Thoracic aorta (tissue), 2 donors: ENCODE measurements at regions not wholly inside any gene's neighbourhood (a gene's known extent, or its start where the extent isn't known, plus 50 kb on each side); places are given as distances from the start of the nearest gene placed in this dataset.

Source experiments
- ATAC-seq: fragments of 150-250 bp; one replicate; pipeline ENCODE4 v1.8.0; 2017; ENCODE audit warnings: low read depth; ENCODE audit not compliant: insufficient number of reproducible peaks, low FRiP score
- DNase-seq: peaks from one replicate; pipeline ENCODE4 v3.0.0-alpha.2; 2020; ENCODE audit warnings: low spot score
- H3K27ac ChIP-seq, 2 donors: fragments of 200-600 bp; sonication (generic); 1 replicate in 1 of 2; 2 replicates in 1 of 2; pipeline ENCODE4 v1.5.1; 2016; ENCODE audit warnings: mild to moderate bottlenecking in 2 of 2, moderate library complexity in 2 of 2
- H3K27me3 ChIP-seq: fragments of 200-600 bp; sonication (generic); replicated peaks from 2 replicates; pipeline ENCODE4 v1.6.0; 2016; ENCODE audit warnings: mild to moderate bottlenecking; ENCODE audit not compliant: insufficient read depth
- H3K36me3 ChIP-seq: fragments of 200-600 bp; sonication (generic); one replicate; pipeline ENCODE4 v1.5.1; 2016
- H3K4me1 ChIP-seq, 2 donors: fragments of 200-600 bp; sonication (generic); 1 replicate in 1 of 2; 2 replicates in 1 of 2; pipeline versions ENCODE4 v1.5.1 to v1.6.0; 2016; ENCODE audit warnings: low read depth in 2 of 2, mild to moderate bottlenecking in 1 of 2; ENCODE audit not compliant: control insufficient read depth in 1 of 2
- H3K4me3 ChIP-seq: fragments of 200-600 bp; sonication (generic); 2 replicates; pipeline ENCODE4 v1.5.1; 2016; ENCODE audit warnings: mild to moderate bottlenecking
- H3K9me3 ChIP-seq: fragments of 200-600 bp; sonication (generic); 2 replicates; pipeline ENCODE4 v1.5.1; 2016
- CTCF ChIP-seq: fragments of 200-600 bp; sonication (generic); IDR thresholded peaks from one replicate; pipeline ENCODE4 v1.5.1; 2019; ENCODE audit warnings: antibody characterized with exemption

DNA sequence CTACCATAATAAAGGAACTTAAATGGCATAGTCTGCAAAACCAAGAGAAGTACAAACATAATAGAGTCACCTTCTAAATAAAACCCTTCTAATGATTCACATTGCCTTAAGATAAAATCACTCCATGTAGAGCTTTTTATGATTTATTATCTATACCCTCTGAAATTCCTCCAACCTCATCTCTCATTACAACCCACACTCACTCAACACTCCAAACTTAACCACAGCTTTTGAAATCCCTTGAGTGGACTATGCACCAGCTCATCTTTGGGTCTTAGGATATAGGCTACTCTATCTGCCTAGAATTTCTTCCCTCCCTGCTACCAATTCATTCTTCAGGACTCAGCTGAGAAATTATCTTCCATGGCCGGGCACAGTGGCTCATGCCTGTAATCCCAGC lies 122.5 kb downstream of the CETN3 start:
- Histone ChIP-seq H3K9me3 (no peaks in the 10 kb centered on the region), H3K27me3 (no peaks in the 10 kb centered on the region), H3K36me3 (no peaks in the 10 kb centered on the region), H3K4me1 (no peaks in the 10 kb centered on the region), H3K4me3 (no peak overlapping the region), H3K27ac (no peak overlapping the region)
- DNase-seq (no peak), ATAC-seq (no peak)
- no peak for TF ChIP-seq CTCF

- Histone ChIP-seq H3K36me3 (no peaks in the 10 kb centered on the region), H3K27me3 (no peaks in the 10 kb centered on the region), H3K4me3 (no peak overlapping the region), H3K9me3 (no peaks in the 10 kb centered on the region), H3K27ac (no peak overlapping the region), H3K4me1 (no peaks in the 10 kb centered on the region)
- no peak for TF ChIP-seq CTCF
- DNase-seq (no peak), ATAC-seq (no peak)
Measured at GRCh38 chr5:90285581-90285980, 124.0 kb downstream of the CETN3 start.

- no peak for DNase-seq
- no peak for TF ChIP-seq CTCF
- Histone ChIP-seq H3K27me3 (no peaks in the 10 kb centered on the region), H3K4me3 (no peak overlapping the region), H3K4me1 (no peaks in the 10 kb centered on the region), H3K27ac (no peak overlapping the region), H3K9me3 (no peaks in the 10 kb centered on the region), H3K36me3 (no peaks in the 10 kb centered on the region)
- no peak for ATAC-seq
Measured at GRCh38 chr5:90284375-90284774, 125.2 kb downstream of the CETN3 start.

DNA sequence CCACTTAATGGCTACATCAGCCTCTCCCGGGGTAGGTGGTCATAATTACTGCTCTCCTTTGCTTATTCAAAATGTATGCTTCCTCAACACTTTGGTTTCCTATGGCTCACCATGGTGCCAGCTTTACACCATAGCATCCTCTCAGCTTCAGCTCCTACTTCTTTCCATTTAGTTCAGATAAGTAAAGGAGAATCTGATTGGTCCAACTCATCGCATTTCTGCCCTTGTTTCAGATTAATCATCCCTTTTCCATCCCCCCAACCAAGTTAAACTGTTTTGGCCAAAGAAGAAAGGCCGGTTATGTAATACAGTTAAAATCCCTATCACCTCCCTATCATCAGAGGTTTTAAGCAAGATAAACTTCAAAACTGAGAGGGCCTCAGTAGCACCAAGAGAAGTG lies 130.5 kb downstream of the CETN3 start:
- DNase-seq = no peak
- H3K9me3 ChIP-seq = no peaks in the 10 kb centered on the region
- no peak overlapping the region for H3K4me3 ChIP-seq
- no peaks in the 10 kb centered on the region for H3K36me3 ChIP-seq
- H3K27ac ChIP-seq = no peak overlapping the region
- no peak for ATAC-seq
- H3K27me3 ChIP-seq = no peaks in the 10 kb centered on the region
- H3K4me1 ChIP-seq = peaks cover 0 to 7% of the 10 kb centered on the region in 2 donors
- TF ChIP-seq CTCF = no peak

DNA sequence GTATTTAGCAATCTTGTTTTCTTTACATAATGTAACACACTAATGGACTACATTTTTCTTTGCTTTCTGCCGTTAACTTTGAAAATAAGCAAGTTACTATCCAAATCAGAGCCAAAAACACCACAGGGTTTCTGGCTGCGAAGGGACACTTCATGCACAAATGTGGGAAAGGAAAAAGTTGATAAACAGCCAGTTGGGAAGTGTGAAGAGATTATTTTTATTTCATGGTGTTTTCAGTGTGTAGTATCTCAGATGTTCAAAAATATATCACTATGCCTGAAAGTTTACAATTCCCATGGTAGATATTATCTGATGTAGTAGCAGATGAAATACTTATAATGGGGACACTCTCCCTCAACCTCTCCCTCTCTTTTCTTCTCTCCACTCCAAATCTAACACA lies 135.3 kb downstream of the CETN3 start:
- Histone ChIP-seq H3K4me1 (peaks cover 0 to 7% of the 10 kb centered on the region in 2 donors), H3K36me3 (no peaks in the 10 kb centered on the region), H3K27me3 (no peaks in the 10 kb centered on the region), H3K4me3 (no peak overlapping the region), H3K27ac (no peak overlapping the region), H3K9me3 (no peaks in the 10 kb centered on the region)
- DNase-seq = no peak
- ATAC-seq = no peak
- TF ChIP-seq CTCF = no peak
